Sigmoid colon (tissue), 4 donors: ENCODE measurements at regions not wholly inside any gene's neighbourhood (a gene's known extent, or its start where the extent isn't known, plus 50 kb on each side); places are given as distances from the start of the nearest gene placed in this dataset.

Source experiments
- CTCF ChIP-seq, 4 experiments: fragments of 450-650 bp in 3 of 4; fragments of 200-600 bp in 1 of 4; IDR thresholded peaks; one replicate each; pipeline ENCODE4 v1.5.1; 2016 to 2019; ENCODE audit warnings: antibody characterized with exemption in 4 of 4, mild to moderate bottlenecking in 3 of 4, moderate library complexity in 2 of 4
- EP300 ChIP-seq, 4 donors: sonication (generic); formaldehyde crosslinking; IDR thresholded peaks; one replicate each; pipeline ENCODE4 v1.6.1; 2017; ENCODE audit warnings: antibody characterized with exemption in 4 of 4
- POLR2A ChIP-seq, 2 donors: fragments of 450-650 bp; IDR thresholded peaks; one replicate each; pipeline ENCODE4 v1.6.1; 2016; ENCODE audit warnings: antibody characterized with exemption in 2 of 2, mild to moderate bottlenecking in 2 of 2, moderate library complexity in 2 of 2
- POLR2AphosphoS5 ChIP-seq, 4 donors: sonication (generic); formaldehyde crosslinking; IDR thresholded peaks; one replicate each; pipeline ENCODE4 v1.6.1; 2017; ENCODE audit warnings: antibody characterized with exemption in 4 of 4

- no peak for TF ChIP-seq POLR2AphosphoS5 (IDR thresholded peaks at IDR 0.05)
- no peak for TF ChIP-seq CTCF (IDR thresholded peaks at IDR 0.05)
- TF ChIP-seq EP300 (IDR thresholded peaks at IDR 0.05), result no peak
- no peak for TF ChIP-seq POLR2A (IDR thresholded peaks at IDR 0.05)
Observed at GRCh38 chr7:95669513-95669912, 73.2 kb upstream of the PDK4 start.
